ENCODE measurements at regions not wholly inside any gene's neighbourhood (a gene's known extent, or its start where the extent isn't known, plus 50 kb on each side); places are given as distances from the start of the nearest gene placed in this dataset.

DNA sequence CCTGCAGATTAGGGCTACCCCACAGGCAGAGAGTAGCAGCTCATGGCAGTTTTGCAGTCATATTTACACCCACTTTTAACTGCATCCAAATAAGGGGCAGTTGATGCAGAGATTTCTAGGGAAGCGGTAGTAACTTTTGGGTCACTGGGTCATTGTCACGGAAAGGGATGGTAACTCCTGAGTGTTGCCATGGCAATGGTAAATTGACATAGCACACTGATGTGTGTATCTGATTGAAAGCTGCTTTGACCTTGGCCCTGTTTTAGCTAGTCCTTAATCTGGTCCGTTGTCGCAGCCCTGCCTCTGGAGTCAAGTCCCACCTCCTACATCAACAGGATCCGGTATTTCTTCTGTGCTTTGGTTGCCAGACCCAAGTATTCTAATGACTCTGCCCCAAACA lies 199.1 kb upstream of the TCF21 start:
- TF ChIP-seq, protein P1, sequence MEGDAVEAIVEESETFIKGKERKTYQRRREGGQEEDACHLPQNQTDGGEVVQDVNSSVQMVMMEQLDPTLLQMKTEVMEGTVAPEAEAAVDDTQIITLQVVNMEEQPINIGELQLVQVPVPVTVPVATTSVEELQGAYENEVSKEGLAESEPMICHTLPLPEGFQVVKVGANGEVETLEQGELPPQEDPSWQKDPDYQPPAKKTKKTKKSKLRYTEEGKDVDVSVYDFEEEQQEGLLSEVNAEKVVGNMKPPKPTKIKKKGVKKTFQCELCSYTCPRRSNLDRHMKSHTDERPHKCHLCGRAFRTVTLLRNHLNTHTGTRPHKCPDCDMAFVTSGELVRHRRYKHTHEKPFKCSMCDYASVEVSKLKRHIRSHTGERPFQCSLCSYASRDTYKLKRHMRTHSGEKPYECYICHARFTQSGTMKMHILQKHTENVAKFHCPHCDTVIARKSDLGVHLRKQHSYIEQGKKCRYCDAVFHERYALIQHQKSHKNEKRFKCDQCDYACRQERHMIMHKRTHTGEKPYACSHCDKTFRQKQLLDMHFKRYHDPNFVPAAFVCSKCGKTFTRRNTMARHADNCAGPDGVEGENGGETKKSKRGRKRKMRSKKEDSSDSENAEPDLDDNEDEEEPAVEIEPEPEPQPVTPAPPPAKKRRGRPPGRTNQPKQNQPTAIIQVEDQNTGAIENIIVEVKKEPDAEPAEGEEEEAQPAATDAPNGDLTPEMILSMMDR (IDR thresholded peaks at IDR 0.05): no peak
- no peak for TF ChIP-seq JUND (IDR thresholded peaks at IDR 0.05)
- TF ChIP-seq POLR2AphosphoS5 (IDR thresholded peaks at IDR 0.05; ENCODE audit: low read depth, low read length): no peak
- TF ChIP-seq, protein P2, sequence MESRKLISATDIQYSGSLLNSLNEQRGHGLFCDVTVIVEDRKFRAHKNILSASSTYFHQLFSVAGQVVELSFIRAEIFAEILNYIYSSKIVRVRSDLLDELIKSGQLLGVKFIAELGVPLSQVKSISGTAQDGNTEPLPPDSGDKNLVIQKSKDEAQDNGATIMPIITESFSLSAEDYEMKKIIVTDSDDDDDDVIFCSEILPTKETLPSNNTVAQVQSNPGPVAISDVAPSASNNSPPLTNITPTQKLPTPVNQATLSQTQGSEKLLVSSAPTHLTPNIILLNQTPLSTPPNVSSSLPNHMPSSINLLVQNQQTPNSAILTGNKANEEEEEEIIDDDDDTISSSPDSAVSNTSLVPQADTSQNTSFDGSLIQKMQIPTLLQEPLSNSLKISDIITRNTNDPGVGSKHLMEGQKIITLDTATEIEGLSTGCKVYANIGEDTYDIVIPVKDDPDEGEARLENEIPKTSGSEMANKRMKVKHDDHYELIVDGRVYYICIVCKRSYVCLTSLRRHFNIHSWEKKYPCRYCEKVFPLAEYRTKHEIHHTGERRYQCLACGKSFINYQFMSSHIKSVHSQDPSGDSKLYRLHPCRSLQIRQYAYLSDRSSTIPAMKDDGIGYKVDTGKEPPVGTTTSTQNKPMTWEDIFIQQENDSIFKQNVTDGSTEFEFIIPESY (IDR thresholded peaks at IDR 0.05; ENCODE audit: borderline replicate concordance, low read depth): no peak
